B cell (primary cell): ENCODE measurements at regions not wholly inside any gene's neighbourhood (a gene's known extent, or its start where the extent isn't known, plus 50 kb on each side); places are given as distances from the start of the nearest gene placed in this dataset.

Source experiments
- ATAC-seq: fragments of 200-7000 bp; cut with Tn5 transposase; one replicate; pipeline ENCODE4 v1.10.0; 2021; ENCODE audit warnings: low read depth, mild to moderate bottlenecking, moderate number of reproducible peaks, moderate library complexity
- CTCF ChIA-PET: fragments of 350-600 bp; sonication (Branson Sonifier 250); formaldehyde crosslinking; loops from one replicate; lab custom pipeline; 2021; ENCODE audit warnings: antibody characterized with exemption, inconsistent platforms; lab: Charles Lee
- POLR2A ChIA-PET: fragments of 350-600 bp; sonication (Branson Sonifier 250); formaldehyde crosslinking; loops from one replicate; lab custom pipeline; 2021; ENCODE audit warnings: antibody characterized with exemption; lab: Charles Lee
- DNase-seq: peaks from one replicate; pipeline ENCODE4 v3.0.0; 2013
- H2AFZ ChIP-seq: 2 replicates; pipeline ENCODE4 v1.6.1; 2012; ENCODE audit warnings: mild to moderate bottlenecking, low read depth, low read length; ENCODE audit not compliant: insufficient read depth, poor library complexity, severe bottlenecking
- H3K27ac ChIP-seq, 2 donors: 1 replicate in 1 of 2; 2 replicates in 1 of 2; pipeline ENCODE4 v1.5.1; 2012 to 2013; ENCODE audit warnings: low read length in 2 of 2, mild to moderate bottlenecking in 2 of 2, moderate library complexity in 1 of 2
- H3K27me3 ChIP-seq, 4 experiments: fragments of 200-600 bp in 1 of 4; sonication (generic) in 1 of 4; replicated peaks in 1 of 4; 1 replicate in 2 of 4; 2 replicates in 2 of 4; pipeline versions ENCODE4 v1.6.1 to v1.7.0; 2013 to 2016; ENCODE audit warnings: low read length in 3 of 4, mild to moderate bottlenecking in 2 of 4, mixed read lengths in 1 of 4, moderate library complexity in 1 of 4; ENCODE audit not compliant: insufficient read depth in 4 of 4, control insufficient read depth in 3 of 4; ENCODE audit errors: control extremely low read depth in 1 of 4
- H3K36me3 ChIP-seq, 2 experiments: replicated peaks in 1 of 2; 1 replicate in 1 of 2; 2 replicates in 1 of 2; pipeline versions ENCODE4 v1.6.1 to v1.7.1; 2013; ENCODE audit warnings: low read length in 1 of 2; ENCODE audit not compliant: insufficient read depth in 2 of 2, control insufficient read depth in 1 of 2; ENCODE audit errors: control extremely low read depth in 1 of 2, extremely low read depth in 1 of 2
- H3K4me1 ChIP-seq, 2 donors: fragments of 200-600 bp in 1 of 2; sonication (generic) in 1 of 2; 1 replicate in 1 of 2; 2 replicates in 1 of 2; pipeline versions ENCODE4 v1.5.1 to v1.6.1; 2013 to 2017; ENCODE audit warnings: low read length in 2 of 2; ENCODE audit not compliant: control insufficient read depth in 2 of 2, insufficient read depth in 2 of 2
- H3K4me2 ChIP-seq: replicated peaks from 2 replicates; pipeline ENCODE3; 2012; ENCODE audit warnings: mild to moderate bottlenecking, low read depth, low read length; ENCODE audit not compliant: poor library complexity, severe bottlenecking
- H3K4me3 ChIP-seq, 5 experiments: fragments of 200-600 bp in 1 of 5; sonication (generic) in 1 of 5; 1 replicate in 3 of 5; 2 replicates in 2 of 5; pipeline versions ENCODE4 v1.5.1 to v1.7.0; 2011 to 2016; ENCODE audit warnings: low read length in 4 of 5, mild to moderate bottlenecking in 4 of 5, low read depth in 2 of 5, control low read depth in 1 of 5, moderate library complexity in 1 of 5; ENCODE audit not compliant: insufficient read depth in 1 of 5; ENCODE audit errors: control extremely low read depth in 1 of 5, extremely low read depth in 1 of 5
- H3K79me2 ChIP-seq: fragments of 200-600 bp; sonication (generic); one replicate; pipeline ENCODE4 v1.6.0; 2016; ENCODE audit warnings: low read length; ENCODE audit not compliant: control insufficient read depth, insufficient read depth
- H3K9ac ChIP-seq: fragments of 200-600 bp; sonication (generic); 2 replicates; pipeline ENCODE4 v1.6.1; 2017; ENCODE audit warnings: mild to moderate bottlenecking, low read length, moderate library complexity
- H3K9me3 ChIP-seq, 3 donors: one replicate each; pipeline versions ENCODE4 v1.6.1 to v1.7.1; 2013; ENCODE audit warnings: low read length in 2 of 3; ENCODE audit not compliant: control insufficient read depth in 2 of 3, insufficient read depth in 1 of 3; ENCODE audit errors: control extremely low read depth in 1 of 3
- H4K20me1 ChIP-seq: 2 replicates; pipeline ENCODE4 v1.6.0; 2012; ENCODE audit warnings: mild to moderate bottlenecking, low read length; ENCODE audit not compliant: insufficient read depth, control insufficient read depth, poor library complexity, severe bottlenecking
- H3K27ac Mint-ChIP-seq: one replicate; pipeline ENCODE4 v1.8.0; 2021; ENCODE audit warnings: mixed read lengths
- H3K27me3 Mint-ChIP-seq: one replicate; pipeline ENCODE4 v1.8.0; 2021; ENCODE audit warnings: mixed read lengths
- H3K4me1 Mint-ChIP-seq: one replicate; pipeline ENCODE4 v1.8.0; 2021; ENCODE audit warnings: mixed read lengths
- H3K4me3 Mint-ChIP-seq: one replicate; pipeline ENCODE4 v1.8.0; 2021; ENCODE audit warnings: mixed read lengths
- H3K9me3 Mint-ChIP-seq: one replicate; pipeline ENCODE4 v1.8.0; 2022; ENCODE audit warnings: mixed read lengths; ENCODE audit not compliant: insufficient read depth
- CTCF ChIP-seq: fragments of 200-600 bp; IDR thresholded peaks from one replicate; pipeline ENCODE4 v1.8.0; 2022; ENCODE audit warnings: antibody characterized with exemption, mild to moderate bottlenecking
- EZH2 ChIP-seq: IDR thresholded peaks from 2 replicates; pipeline ENCODE4 v1.6.1; 2012; ENCODE audit warnings: borderline replicate concordance, low read depth, mild to moderate bottlenecking, moderate library complexity, low read length; ENCODE audit not compliant: insufficient read depth, poor library complexity, severe bottlenecking
- intact Hi-C: fragments of 100-400 bp; cut with micrococcal nuclease; formaldehyde crosslinking; loops from one replicate; pipeline ENCODE4 v1.10.0; 2022

DNA sequence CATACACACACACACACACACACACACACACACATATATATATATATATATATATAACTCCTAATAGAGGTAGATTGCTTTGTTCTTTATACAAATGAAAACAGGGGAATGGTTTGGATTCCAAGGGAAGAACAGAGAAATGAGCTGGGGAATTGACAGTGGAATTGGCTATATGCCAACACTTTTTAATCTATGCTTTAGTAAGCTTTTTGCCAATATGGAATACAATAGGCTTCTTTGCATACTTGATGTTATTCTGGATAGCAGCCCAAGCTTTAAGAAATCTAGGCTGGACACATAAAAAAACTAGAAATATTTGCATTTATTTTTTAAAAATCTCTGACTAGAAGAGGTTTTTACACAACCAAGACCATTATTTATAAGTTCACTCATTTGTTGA is 334.2 kb upstream of the MDFIC2 start:
- H3K27me3 Mint-ChIP-seq = peaks cover 15% of the 10 kb centered on the region
- POLR2A ChIA-PET = no interaction called here
- Histone ChIP-seq H3K4me1 (no peaks in the 10 kb centered on the region), H3K9me3 (no peaks in the 10 kb centered on the region), H3K27me3 (peaks cover 0 to 2% (median 0%) of the 10 kb centered on the region in 4 experiments), H2AFZ (no peak overlapping the region), H3K36me3 (no peaks in the 10 kb centered on the region), H3K4me2 (no peak overlapping the region), H3K4me3 (no peak overlapping the region), H3K9ac (no peak overlapping the region), H3K79me2 (no peaks in the 10 kb centered on the region), H3K27ac (no peak overlapping the region), H4K20me1 (no peaks in the 10 kb centered on the region)
- DNase-seq (no peak), ATAC-seq (no peak)
- no peaks in the 10 kb centered on the region for H3K4me1 Mint-ChIP-seq
- CTCF ChIA-PET = interaction anchor here (0.9 kb wide), 1 partner anchor 20 kb away, joined by 3 read pairs; no protein-coding TSS in a partner anchor
- H3K9me3 Mint-ChIP-seq = no peaks in the 10 kb centered on the region
- H3K4me3 Mint-ChIP-seq = no peak overlapping the region
- intact Hi-C loops = no loop called here
- H3K27ac Mint-ChIP-seq = no peak overlapping the region
- TF ChIP-seq CTCF (no peak), EZH2 (no peak)

GRCh38 chr3:70640481-70640880 is 328.0 kb upstream of the MDFIC2 start:
- peaks cover 6% of the 10 kb centered on the region for H3K27me3 Mint-ChIP-seq
- Histone ChIP-seq H3K27ac (no peak overlapping the region), H3K36me3 (no peaks in the 10 kb centered on the region), H4K20me1 (no peaks in the 10 kb centered on the region), H3K27me3 (no peaks in the 10 kb centered on the region), H3K79me2 (no peaks in the 10 kb centered on the region), H3K4me3 (no peak overlapping the region), H3K4me2 (no peak overlapping the region), H3K9ac (no peak overlapping the region), H3K9me3 (no peaks in the 10 kb centered on the region), H3K4me1 (no peaks in the 10 kb centered on the region), H2AFZ (no peak overlapping the region)
- no peaks in the 10 kb centered on the region for H3K4me1 Mint-ChIP-seq
- H3K9me3 Mint-ChIP-seq = no peaks in the 10 kb centered on the region
- ATAC-seq = no peak
- no peak for TF ChIP-seq CTCF
- TF ChIP-seq EZH2 = no peak
- no peak for DNase-seq
- intact Hi-C loops = no loop called here
- POLR2A ChIA-PET = no interaction called here
- no peak overlapping the region for H3K4me3 Mint-ChIP-seq
- CTCF ChIA-PET = no interaction called here
- H3K27ac Mint-ChIP-seq = no peak overlapping the region
